Myocyte (in vitro differentiated cells): ENCODE measurements at regions not wholly inside any gene's neighbourhood (a gene's known extent, or its start where the extent isn't known, plus 50 kb on each side); places are given as distances from the start of the nearest gene placed in this dataset.

ENCODE experiments used
- DNase-seq: peaks from one replicate; pipeline ENCODE4 v3.0.0-alpha.2; 2012; ENCODE audit warnings: low read depth

- no peak for DNase-seq
Observed at GRCh38 chr5:12385095-12385494, 480.8 kb upstream of the CTNND2 start.

GRCh38 chr5:12384005-12384404 is 479.8 kb upstream of the CTNND2 start:
- no peak for DNase-seq

- DNase-seq: no peak
Observed at GRCh38 chr5:12367973-12368372, 463.7 kb upstream of the CTNND2 start.

- DNase-seq: no peak
Observed at GRCh38 chr5:12360218-12360617, 456.0 kb upstream of the CTNND2 start.

- DNase-seq: no peak
Observed at GRCh38 chr5:12358371-12359090, 454.3 kb upstream of the CTNND2 start.

GRCh38 chr5:12357626-12358025 is 453.4 kb upstream of the CTNND2 start:
- no peak for DNase-seq

- DNase-seq: peak; percentile 0
Observed at GRCh38 chr5:12354686-12355085, 450.4 kb upstream of the CTNND2 start.

- DNase-seq: no peak
Observed at GRCh38 chr5:12343558-12343957, 439.3 kb upstream of the CTNND2 start.

GRCh38 chr5:12335938-12336337 is 431.7 kb upstream of the CTNND2 start:
- DNase-seq: no peak

- no peak for DNase-seq
Observed at GRCh38 chr5:12332480-12332879, 428.2 kb upstream of the CTNND2 start.

GRCh38 chr5:12330993-12331588 is 426.8 kb upstream of the CTNND2 start:
- no peak for DNase-seq

- no peak for DNase-seq
Observed at GRCh38 chr5:12330381-12330780, 426.1 kb upstream of the CTNND2 start.

- DNase-seq: no peak
Observed at GRCh38 chr5:12323637-12324229, 419.5 kb upstream of the CTNND2 start.

- DNase-seq: no peak
Observed at GRCh38 chr5:12322042-12322441, 417.8 kb upstream of the CTNND2 start.

GRCh38 chr5:12320331-12320730 is 416.1 kb upstream of the CTNND2 start:
- DNase-seq: no peak

GRCh38 chr5:12316812-12317211 is 412.6 kb upstream of the CTNND2 start:
- DNase-seq: no peak

GRCh38 chr5:12315461-12315860 is 411.2 kb upstream of the CTNND2 start:
- no peak for DNase-seq

- no peak for DNase-seq
Observed at GRCh38 chr5:12313602-12314001, 409.4 kb upstream of the CTNND2 start.

GRCh38 chr5:12312343-12312742 is 408.1 kb upstream of the CTNND2 start:
- no peak for DNase-seq

GRCh38 chr5:12294151-12294550 is 389.9 kb upstream of the CTNND2 start:
- DNase-seq: no peak

GRCh38 chr5:12292610-12293204 is 388.5 kb upstream of the CTNND2 start:
- DNase-seq: no peak

- DNase-seq: no peak
Observed at GRCh38 chr5:12284604-12285003, 380.4 kb upstream of the CTNND2 start.
